ENCODE measurements at regions not wholly inside any gene's neighbourhood (a gene's known extent, or its start where the extent isn't known, plus 50 kb on each side); places are given as distances from the start of the nearest gene placed in this dataset.

- no peak for DNase-seq
Observed at GRCh38 chr18:78901923-78902794, 77.5 kb upstream of the SALL3 start.

- DNase-seq: no peak
Observed at GRCh38 chr18:78902795-78903435, 76.7 kb upstream of the SALL3 start.

DNA sequence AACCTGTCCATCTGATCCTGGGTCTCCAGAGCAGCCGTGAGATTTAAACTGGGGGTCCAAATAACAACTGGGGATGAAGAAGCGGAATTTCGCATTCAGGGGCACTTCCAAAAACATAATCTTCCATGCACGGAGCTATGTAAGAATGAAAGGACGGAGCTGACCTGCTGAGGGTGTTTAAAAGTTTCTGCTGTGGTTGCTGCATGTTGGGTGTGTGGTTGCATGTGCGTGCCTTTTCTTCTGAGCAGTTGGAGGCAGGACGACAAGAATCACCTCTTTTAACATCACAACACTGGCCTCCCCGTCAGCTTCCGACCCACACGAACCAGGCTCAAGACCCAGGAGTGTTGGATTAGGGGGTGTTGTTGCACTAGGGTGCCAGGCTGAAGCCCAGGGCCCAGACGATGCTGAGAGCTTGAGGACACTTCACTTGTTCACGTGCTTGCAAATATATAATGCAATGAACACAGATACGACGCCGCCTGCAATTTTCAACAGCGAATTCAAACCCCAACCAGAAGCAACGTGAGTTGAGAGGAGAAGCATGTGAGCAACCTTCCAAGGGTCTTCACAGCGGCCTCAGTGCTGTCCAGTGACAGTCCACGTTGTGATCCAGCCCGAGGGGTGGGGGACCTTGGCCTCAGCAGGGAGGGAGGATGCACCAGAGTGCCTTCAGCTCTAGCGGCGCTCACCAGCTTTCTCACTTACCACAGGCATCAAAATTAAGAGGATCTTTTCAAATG is 76.0 kb upstream of the SALL3 start:
- no peak for DNase-seq

DNA sequence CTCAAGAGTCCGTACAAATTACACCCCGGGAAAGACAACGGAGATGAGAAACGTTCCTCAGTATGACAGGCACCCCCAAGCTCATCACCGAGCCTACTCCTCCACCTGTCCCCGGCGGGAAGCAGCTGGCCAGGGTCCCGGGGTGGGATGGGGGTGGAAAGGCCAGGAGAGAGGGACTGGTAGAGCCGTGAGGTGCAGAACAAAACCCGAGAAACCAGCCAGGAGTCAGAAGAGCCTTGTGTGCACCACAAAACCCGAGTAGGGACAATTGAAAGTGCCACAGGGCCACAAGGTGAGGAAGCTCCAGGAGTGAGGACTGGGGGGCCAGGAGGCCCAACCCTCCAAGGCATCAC is 75.5 kb upstream of the SALL3 start:
- DNase-seq: no peak

DNA sequence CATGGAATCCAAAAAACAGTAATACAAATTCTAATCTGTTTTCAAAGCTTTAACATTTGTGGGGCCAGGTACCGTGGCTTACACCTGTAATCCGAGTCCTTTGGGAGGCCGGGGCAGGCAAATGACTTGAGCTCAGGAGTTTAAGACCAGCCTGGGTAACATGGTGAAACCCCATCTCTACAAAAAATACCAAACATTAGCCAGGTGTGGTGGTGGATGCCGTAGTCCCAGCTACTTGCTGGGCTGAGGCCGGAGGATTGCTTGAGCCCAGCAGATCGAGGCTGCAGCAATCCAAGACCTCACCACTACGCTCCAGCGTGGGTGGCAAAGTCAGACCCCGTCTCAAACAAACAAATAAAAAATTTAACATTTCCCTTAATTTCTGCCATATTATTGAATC is 74.3 kb upstream of the SALL3 start:
- DNase-seq: no peak

DNA sequence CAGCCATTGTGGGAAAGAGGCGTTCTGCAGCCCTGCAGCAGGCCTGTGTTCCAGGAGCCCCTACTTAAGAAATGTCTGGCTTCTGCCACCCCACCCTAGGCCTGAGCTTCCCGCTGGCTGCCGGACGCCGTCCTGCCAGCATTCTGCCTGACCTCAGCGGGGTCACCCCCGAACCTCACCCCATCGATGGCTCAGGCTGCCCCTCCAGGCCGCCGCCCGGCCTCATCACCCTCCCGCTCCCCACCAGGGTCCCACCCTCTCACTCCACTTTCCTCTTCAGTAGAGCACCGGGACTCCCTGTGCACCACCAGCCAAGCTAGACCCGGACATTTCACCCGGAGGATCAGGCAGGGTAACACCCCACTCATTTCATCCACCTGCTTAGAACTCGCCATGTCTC is 73.6 kb upstream of the SALL3 start:
- no peak for DNase-seq

- no peak for DNase-seq
Observed at GRCh38 chr18:78908462-78909260, 71.0 kb upstream of the SALL3 start.

GRCh38 chr18:78911751-78912283 is 67.8 kb upstream of the SALL3 start:
- DNase-seq: no peak

- no peak for DNase-seq
Observed at GRCh38 chr18:78912336-78912735, 67.3 kb upstream of the SALL3 start.

DNA sequence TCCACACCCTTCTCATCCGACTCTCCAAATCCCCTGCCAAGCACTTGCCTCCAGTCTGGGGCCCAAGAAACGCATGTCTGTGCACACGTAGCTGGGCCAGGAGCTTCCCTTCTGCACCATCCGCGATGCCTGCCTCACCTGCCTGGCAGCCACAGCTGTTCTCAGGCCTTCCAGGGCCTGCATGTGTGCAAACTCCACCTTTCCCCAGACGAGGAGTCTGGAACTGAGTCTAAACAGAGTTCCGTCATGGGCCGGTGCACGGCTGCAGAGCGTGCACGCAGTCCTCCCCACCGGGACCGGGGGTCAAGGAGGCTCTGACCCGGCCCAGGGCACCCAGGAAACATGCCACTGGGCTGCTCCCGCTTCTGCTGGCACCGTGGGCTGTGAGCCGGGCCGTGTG is 66.8 kb upstream of the SALL3 start:
- no peak for DNase-seq

DNA sequence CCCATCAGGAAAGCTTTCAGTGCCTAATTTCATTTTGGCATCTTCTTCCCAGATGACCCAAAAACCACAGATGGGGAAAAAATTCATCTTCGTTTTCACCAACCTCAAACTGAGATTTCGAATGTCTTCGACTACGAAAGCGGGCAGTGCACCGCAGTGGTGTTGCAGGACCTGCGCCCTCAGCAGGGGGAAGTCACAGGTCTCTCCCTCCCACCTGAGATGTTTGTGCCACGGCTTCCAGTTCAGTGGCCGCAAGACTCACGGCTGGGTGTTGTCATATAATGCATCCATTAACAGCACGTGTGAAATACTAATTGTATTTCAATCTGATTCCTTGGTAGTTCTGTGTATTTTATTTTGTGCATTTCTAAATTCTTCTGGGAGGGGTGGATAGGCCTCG is 66.2 kb upstream of the SALL3 start:
- no peak for DNase-seq

DNA sequence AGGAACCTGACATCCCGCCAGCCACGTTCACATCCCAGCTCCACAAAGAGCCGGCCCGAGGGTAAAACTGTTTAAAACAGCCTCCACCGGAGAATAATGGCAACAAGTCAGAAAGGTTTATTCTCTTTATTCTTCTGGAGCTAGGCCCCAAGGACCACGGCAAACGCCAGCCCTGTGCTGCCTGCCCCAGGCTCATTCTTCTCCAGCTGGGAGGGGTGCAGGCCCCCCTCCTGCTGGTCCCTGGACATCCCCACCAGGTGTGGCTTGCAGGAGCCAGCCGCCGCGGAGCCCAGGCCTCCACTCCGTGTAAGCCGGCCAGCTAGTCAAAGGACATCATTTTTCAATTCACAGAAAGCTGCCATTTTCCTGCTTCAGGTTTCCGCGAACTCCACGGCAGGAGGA is 65.8 kb upstream of the SALL3 start:
- no peak for DNase-seq

DNA sequence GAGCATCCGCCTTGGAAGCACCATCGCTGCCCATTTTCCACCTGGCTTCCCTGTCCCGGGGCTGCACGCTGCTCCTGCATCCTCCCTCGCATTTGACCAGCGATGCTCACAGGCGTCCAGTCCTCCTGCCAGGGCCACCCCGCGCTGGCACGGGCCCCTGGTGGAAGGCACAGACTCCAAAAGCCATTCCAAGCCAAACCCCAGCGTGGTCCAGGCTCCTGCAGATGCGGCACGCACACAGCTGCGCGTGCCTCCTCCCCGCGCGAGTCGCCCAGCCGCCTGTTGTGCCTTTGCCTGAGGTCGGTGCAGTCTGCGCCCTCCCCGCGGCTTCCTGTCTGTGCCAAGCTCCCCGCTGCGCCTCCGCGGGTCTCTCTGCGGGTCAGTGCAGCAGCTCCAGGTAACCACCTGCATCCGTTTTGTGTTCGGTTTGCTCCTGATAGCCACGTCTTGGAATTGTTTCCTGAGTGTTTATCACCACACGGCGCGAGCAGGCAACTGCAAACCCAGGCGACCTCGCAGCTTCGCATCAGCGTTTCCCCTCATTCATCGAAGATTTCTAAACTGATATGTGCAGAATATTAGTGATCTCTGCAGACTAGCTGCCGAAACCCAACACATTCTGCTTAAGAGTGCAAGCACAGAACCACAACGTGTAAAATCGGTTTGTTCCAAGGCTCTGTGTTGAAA is 65.2 kb upstream of the SALL3 start:
- no peak for DNase-seq

DNA sequence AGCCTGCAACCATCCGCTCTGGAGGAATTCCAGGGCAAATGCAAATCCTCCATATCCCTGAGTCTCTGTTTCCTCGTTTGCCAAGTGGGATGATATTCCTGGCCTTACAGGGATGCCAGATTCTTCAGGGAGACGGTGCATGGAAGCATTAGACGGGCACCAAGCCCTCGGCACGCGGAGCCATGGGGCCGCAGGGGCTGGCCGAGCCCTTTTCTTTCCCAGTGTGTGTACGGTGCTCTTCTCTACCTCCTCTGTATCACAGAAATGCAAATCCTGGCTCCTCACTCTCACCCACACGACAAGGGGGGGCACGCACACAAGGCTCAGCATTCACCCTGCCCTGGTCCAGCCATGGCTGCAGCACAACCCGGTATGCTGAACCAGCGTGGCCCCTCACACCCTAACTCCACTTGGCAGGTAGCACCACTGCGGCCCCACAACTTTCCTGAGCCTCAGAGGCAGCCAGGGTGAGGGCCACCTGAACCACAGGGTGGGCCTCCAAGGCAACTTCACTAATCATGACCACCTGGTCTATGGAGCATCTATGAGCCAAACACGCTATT is 64.1 kb upstream of the SALL3 start:
- no peak for DNase-seq

DNA sequence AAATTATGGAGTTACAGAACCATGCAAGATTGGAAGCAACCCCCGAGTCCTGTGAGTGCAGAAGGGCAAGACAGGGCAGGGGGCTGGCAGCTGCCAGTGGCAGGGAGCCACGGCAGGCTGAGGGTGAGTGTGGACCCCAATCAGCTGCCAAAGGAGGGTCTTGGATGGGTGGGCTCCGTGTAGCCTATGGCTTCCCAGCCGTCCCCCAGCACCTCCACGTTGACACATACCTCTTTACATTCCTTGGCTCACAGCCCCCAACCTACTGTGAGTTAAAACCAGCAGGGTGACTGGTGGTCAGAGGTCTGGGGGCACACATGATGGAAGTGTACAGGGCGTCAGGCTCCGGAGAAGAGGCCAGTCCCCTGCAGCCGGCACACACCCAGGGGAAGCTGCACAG is 60.9 kb upstream of the SALL3 start:
- no peak for DNase-seq

- DNase-seq: no peak
Observed at GRCh38 chr18:78919956-78920355, 59.7 kb upstream of the SALL3 start.

GRCh38 chr18:78920456-78921138 is 59.0 kb upstream of the SALL3 start:
- DNase-seq: no peak

DNA sequence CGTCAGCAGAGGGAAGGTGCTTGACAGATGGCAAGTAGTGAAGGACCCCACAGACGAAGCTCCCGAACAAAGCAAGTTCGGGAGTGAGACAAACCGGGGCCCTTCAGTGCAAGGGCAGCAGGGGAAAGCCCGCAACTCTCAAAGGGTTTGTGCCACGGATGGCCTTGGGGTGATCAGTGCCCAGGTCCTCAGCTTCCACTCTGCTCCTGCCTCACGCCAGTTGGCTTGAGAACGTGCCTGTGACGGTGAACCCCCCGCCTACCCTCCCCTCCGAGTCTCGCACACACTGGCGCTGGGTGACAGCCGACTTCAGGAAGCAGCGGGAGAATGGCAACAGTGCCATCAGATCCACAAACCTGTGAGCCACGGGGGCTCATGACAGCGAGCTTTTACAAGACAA is 56.8 kb upstream of the SALL3 start:
- no peak for DNase-seq

DNA sequence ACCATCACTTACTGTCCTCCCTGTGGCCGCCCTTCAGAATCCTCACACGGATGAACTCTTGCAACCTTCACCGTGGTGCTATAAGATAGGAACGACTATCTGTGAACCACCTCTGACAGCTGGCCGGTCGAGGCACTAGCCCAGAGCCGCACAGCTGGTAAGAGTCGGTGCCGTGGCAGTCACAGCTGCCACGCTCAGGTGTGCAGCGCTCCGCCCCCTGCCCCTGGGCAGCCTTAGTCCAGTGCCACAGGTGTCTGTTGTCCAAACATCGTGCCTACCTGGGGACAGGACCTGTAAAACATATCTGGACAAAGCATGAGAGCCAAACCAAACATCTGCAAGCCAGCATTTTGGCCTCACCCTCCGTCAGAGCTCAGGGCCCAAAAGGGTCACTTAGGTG is 55.3 kb upstream of the SALL3 start:
- DNase-seq: no peak

- no peak for DNase-seq
Observed at GRCh38 chr18:78924786-78925540, 54.7 kb upstream of the SALL3 start.
